SKM-1 (cell line): ENCODE measurements at regions not wholly inside any gene's neighbourhood (a gene's known extent, or its start where the extent isn't known, plus 50 kb on each side); places are given as distances from the start of the nearest gene placed in this dataset.

Experiments
- DNase-seq: peaks from one replicate; lab custom pipeline; 2025; ENCODE audit not compliant: unreplicated experiment; lab: John Stamatoyannopoulos, UW

DNA sequence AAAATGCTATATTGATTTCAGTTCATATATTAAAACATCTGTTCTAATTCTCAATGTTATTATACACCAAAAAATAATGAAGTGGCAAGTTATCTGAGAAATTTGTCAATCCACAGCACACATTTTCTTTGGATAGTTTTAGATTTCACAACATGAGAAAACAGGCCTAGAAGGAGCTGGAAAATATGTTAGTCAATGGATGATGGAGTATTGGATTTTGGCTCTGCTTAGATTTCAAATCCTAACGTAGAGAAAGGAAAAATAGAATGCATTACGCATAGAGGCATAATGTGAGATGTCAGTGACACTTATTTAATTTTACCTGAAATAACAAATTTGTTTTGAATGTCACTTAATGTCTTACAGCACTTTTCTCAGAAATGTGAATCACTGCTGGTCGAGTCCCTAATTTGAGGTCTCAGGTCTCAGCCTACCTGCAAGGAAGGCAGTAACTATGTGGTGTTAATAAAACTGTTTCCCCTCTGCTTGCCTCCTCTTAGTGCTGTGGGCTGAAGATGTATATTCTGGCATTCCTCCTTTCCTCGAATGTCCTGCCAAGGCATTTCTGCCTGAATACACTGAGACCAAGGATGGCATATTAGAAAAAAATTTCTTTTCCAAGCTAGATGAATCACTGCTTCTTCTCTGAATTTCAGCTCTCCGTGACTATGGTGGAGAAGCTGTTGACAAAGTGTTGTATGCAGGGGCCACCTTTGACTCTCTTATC is 232.4 kb downstream of the POSTN start:
- no peak for DNase-seq

DNA sequence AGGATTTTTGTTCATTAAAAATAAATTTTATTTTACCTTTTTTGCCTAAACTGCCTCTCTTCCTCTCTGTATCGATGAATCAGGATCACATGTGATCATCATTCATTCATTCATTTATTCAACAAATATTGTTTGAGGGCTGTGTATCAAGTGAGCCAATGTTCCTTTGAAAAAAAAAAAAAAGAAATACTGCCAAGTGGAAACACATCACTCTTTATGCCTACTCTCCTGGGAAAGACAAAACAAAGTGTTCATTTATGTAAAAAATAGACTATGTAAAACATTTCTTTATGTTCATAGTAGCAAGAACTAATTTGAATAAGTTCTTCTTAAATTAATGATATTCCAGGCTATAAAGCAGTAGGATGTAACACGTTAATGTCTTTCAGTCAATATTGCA is 233.1 kb downstream of the POSTN start:
- DNase-seq, result no peak

GRCh38 chr13:37364956-37365355 is 233.6 kb downstream of the POSTN start:
- no peak for DNase-seq

DNA sequence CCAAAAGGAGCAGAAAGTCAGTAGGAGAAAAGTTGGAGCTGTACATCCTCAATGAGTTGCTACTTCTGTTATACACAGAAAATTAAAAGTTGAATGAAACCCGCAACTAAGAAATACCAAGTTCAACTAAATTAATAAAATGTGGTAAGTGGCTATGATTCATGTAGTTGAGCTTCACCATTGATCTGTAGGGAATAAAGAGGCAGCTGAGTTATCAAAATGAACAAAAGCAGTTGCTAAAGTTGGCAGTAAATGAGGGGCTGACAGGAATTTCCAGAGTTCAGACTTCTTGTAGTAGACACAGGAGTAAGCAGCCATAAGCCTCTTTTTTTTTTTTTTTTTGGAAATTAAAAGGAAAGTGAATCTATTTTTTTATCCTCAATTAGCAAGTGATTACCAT is 234.6 kb downstream of the POSTN start:
- DNase-seq, result no peak

DNA sequence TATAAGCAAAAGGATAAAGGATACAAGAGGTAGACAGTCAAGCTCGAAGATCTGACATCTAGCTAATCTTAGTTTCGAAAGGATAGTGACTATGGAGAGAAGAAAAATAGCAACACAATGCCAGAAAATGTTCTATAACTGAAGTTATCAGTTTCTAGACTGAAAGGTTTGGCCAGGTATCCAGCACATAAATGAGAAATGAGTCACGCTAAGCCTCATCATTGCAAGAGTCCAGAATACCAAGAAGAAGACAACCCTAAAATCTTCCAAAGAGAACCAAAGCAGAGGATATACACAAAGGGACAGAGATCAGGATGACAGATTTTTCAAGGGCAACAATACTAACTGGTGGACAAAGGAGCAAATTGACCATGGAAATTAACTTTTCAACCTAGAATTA is 237.0 kb downstream of the POSTN start:
- no peak for DNase-seq

DNA sequence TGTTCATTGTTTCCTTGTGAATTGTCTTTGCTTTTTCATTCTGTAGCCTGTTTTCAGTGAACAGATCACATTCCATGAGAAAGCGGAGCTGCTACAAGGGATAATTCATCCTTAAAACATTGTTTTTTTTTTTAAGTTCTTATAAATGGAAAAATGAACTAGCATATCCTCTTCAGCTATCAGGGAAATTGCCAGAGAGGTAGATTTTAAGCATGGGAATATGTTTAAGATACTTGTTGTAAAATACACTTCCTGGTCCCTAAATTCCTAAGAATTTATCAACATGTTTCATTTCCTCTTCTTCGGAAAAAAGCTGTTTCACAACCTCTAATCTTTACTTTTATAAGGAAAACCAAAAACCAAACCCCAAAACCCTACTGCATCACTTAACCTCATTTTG is 238.0 kb downstream of the POSTN start:
- DNase-seq, result no peak

DNA sequence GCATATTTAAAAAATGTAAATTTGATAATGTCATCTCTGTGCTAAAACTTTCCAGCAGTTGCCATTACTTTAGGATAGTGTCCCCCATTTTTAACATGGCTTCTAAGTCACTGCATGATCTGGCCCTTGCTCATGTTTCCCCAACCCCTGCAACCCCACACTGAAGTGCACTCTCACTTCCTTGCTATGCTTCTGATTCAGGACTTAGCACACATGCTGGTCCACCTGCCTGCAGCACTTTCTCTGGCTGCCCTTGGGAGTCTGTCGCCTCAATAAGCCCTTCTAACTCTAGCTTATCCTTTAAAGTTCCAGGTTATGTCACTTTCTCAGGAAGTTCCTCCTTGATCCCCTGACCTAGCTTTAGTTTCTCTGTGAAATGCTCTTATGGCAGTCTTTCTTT is 241.0 kb downstream of the POSTN start:
- DNase-seq, result no peak

DNA sequence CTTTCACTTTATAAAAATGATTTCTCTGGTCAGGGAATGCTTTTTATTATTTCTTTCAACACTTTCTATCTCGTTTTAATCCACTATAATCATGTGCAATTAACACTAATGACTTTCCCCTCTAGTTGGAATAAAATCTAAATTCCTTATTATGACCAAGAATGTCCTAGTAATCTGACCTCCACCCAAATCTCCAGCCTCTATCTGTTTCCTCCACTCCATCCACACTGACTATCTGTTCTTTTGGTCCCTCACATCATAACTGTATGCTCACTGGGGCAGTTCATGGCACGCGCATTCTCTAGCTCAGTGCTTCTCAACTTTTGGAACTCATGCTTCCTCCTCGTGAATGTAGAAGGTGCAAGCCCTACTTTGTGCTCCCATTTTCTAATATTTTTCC is 244.7 kb downstream of the POSTN start:
- no peak for DNase-seq

DNA sequence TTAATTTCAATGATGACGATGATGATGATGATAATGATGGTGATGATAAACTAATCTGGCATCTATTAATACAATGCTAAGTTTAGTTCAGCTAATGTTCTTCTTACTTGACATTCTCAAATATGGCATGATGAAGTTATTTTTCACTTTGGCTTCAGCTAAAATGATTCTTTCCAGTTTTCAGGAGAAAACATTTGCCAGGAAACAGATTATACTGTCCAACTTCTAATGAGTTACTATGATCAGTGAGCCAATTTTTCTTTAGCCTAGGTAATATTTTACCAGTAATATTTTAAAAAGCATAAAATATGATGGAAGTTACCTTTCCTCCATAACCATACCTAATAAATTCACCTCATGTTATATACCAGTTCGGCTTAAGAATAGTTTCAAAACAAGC is 245.7 kb upstream of the CSNK1A1L start:
- no peak for DNase-seq

GRCh38 chr13:37349916-37350315 is 244.5 kb upstream of the CSNK1A1L start:
- no peak for DNase-seq

- DNase-seq, result no peak
Measured at GRCh38 chr13:37348916-37349643, 243.6 kb upstream of the CSNK1A1L start.

DNA sequence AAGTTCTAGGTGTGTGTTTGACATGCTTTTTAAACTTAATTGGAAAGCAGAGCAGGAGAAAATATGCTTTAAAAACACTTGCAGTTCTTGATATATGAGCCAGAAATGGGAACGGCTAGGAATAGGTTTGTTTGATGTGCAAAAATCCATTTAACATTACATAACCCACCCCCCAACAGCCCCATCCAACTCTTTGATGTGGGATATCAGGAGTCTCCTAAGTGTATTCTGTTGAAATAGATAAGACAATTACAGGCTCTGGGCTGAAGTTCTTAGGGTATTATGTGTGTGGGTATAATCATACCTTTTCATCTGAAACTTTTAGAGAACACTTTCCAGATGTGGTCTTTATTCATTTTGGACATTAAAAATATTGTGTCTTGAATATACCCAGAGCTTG is 240.4 kb upstream of the CSNK1A1L start:
- DNase-seq, result no peak

DNA sequence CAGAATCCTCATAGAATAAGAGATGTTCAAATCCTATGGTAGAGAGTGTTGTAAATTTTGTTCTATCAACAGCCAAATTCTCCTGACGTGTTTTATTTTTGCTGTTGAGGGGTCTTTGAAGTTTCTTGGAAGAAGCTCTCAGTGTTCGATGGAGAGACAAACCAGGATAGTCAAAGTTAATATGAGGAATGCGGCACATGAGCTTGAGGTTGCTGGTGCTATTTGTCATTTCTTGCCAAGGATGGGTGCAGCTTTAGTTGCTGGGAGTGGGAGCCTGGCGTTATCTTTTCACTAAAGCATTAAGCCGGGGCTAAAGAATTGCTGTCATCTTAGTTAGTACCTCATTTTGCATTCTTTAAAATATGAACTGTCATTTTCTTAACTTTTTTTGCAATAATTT is 239.9 kb upstream of the CSNK1A1L start:
- no peak for DNase-seq

DNA sequence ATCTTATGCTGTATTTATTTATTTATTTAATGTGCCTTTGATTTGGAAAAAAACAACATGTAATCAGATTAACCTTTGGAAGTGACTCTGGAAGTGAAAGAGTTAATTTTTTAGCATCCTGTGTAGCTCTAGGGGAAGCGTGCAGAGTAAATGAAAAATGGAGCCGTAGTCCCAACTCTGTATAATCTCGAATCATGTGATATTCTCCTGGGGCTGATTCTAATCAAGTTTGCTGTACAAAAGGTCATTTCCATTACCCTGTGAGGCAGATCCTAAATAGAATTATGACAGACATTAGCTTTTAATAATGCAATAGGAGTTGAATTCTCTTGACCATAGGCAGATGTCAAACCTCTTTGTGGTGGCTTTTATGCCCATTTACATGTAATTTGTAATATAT is 238.6 kb upstream of the CSNK1A1L start:
- DNase-seq, result no peak

- DNase-seq, result no peak
Measured at GRCh38 chr13:37342205-37342604, 236.7 kb upstream of the CSNK1A1L start.

DNA sequence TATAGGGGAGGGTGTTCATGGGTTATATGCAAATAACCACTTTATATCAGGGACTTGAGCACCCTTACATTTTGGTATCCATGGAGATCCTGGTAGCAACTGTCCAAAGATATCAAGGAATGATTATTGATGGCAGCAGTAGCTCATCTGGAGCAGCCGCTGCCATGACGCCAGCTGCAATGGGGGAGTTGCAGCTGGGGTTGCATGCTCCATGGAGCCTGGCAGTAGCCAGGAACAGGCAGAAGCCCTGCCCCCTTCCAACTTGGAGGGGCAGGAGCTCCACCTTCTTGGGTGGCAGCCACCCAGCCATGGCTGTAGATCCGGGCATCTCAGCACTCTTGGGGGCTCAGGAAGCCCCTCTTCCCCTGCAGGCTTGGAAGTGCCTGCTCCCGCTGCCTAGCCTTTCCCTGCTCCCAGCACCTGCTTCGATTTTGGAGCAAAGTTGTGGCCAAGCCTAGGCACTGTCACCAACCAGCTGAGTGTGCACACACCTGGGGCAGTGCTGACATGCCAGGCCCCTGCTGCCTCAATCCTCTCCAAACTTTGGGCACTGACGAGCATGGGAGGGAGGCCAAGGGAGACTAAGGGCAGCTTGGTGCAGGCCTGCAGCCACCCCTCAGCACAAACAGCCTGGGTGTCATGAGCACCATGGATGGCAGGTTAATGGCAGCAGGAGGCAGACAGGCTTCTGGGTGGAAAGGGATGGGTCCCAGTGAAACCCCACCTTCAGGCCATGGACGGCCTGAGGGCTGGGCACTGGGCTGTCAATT is 235.6 kb upstream of the CSNK1A1L start:
- DNase-seq, result no peak

- no peak for DNase-seq
Measured at GRCh38 chr13:37339386-37339735, 233.9 kb upstream of the CSNK1A1L start.

GRCh38 chr13:37338726-37339385 is 233.4 kb upstream of the CSNK1A1L start:
- no peak for DNase-seq

DNA sequence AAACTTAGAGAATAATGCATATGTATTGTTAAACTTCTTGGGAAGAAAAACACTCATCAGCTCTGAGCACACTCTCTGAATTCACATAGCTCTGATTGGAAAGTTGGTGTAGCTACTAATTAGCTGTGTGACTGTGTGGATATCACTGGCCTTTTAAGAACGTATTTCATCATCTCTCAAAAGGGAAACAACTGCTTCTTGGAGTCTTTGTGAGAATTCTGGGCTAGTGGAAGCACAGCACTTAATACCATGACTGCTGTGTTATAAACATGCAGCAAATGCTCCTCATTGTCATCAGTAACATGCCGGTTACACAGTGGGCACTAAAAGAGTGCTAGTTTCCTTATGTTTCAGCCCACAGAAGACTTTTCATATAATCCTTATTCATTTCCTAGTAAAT is 220.9 kb upstream of the CSNK1A1L start:
- DNase-seq, result no peak

- no peak for DNase-seq
Measured at GRCh38 chr13:37319031-37319443, 213.6 kb upstream of the CSNK1A1L start.

GRCh38 chr13:37316935-37317334 is 211.5 kb upstream of the CSNK1A1L start:
- DNase-seq, result no peak

DNA sequence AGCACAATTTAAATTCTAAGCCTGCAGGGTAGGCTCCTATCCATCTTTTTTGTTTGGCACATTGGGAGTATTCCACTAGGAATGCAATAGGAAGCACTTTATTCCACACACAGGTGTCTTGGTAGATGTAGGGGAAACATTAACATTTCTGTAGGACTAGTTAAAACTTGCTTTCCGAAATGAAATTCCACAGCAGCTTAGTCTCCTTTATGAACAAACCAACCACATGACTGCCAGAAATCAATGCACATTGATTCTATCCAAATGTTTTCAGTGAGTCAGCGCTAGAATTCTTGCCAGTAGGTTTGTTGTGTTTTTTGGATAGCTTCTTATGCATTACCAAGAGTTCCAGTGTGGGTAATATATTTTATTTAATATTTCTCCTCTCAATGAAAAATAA is 207.9 kb upstream of the CSNK1A1L start:
- no peak for DNase-seq
